ENCODE measurements at regions not wholly inside any gene's neighbourhood (a gene's known extent, or its start where the extent isn't known, plus 50 kb on each side); places are given as distances from the start of the nearest gene placed in this dataset.

GRCh38 chr12:115646210-115646609, 631.3 kb downstream of the MED13L start:
- TF ChIP-seq POLR2A (IDR thresholded peaks at IDR 0.05; ENCODE audit: low read length) (no peak), GATA1 (IDR thresholded peaks at IDR 0.05; ENCODE audit: low read depth, low read length) (no peak)

Data from erythroblast (primary cell).